ENCODE measurements at regions not wholly inside any gene's neighbourhood (a gene's known extent, or its start where the extent isn't known, plus 50 kb on each side); places are given as distances from the start of the nearest gene placed in this dataset.

- TF ChIP-seq CTCF (IDR thresholded peaks at IDR 0.05) (no peak), POLR2A (IDR thresholded peaks at IDR 0.05) (no peak)
Observed at GRCh38 chr2:64848363-64848762, 140.8 kb upstream of the SLC1A4 start.
